Vagina (tissue), 2 donors: ENCODE measurements at regions not wholly inside any gene's neighbourhood (a gene's known extent, or its start where the extent isn't known, plus 50 kb on each side); places are given as distances from the start of the nearest gene placed in this dataset.

Experiments used
- DNase-seq, 2 donors: peaks; one replicate each; pipeline ENCODE4 v3.0.0-alpha.2; 2017; ENCODE audit errors: extremely low spot score in 2 of 2
- H3K27ac ChIP-seq: fragments of 200-600 bp; sonication (generic); one replicate; pipeline ENCODE4 v1.5.1; 2019
- H3K27me3 ChIP-seq: fragments of 200-600 bp; sonication (generic); one replicate; pipeline ENCODE4 v1.5.1; 2019
- H3K36me3 ChIP-seq, 2 donors: fragments of 200-600 bp; sonication (generic); one replicate each; pipeline ENCODE4 v1.5.1; 2017 to 2019
- H3K4me1 ChIP-seq: fragments of 200-600 bp; sonication (generic); one replicate; pipeline ENCODE4 v1.5.1; 2019
- H3K4me3 ChIP-seq, 2 donors: fragments of 200-600 bp; sonication (generic); 1 replicate in 1 of 2; 2 replicates in 1 of 2; pipeline ENCODE4 v1.5.1; 2016 to 2019
- H3K9me3 ChIP-seq: fragments of 200-600 bp; sonication (generic); one replicate; pipeline ENCODE4 v1.5.1; 2019
- CTCF ChIP-seq, 3 experiments: fragments of 450-650 bp in 2 of 3; fragments of 200-600 bp in 1 of 3; sonication (generic) in 1 of 3; IDR thresholded peaks; one replicate each; pipeline ENCODE4 v1.5.1; 2017 to 2019; ENCODE audit warnings: antibody characterized with exemption in 3 of 3, mild to moderate bottlenecking in 2 of 3, moderate library complexity in 2 of 3
- POLR2A ChIP-seq, 2 donors: fragments of 450-650 bp; IDR thresholded peaks; one replicate each; pipeline ENCODE4 v1.6.1; 2017; ENCODE audit warnings: antibody characterized with exemption in 2 of 2, mild to moderate bottlenecking in 2 of 2, moderate library complexity in 2 of 2
- POLR2AphosphoS5 ChIP-seq, 2 donors: sonication (generic); formaldehyde crosslinking; IDR thresholded peaks; one replicate each; pipeline ENCODE4 v1.9.0; 2017; ENCODE audit warnings: antibody characterized with exemption in 2 of 2, mild to moderate bottlenecking in 2 of 2, low read depth in 1 of 2; ENCODE audit not compliant: insufficient read depth in 1 of 2
- intact Hi-C: fragments of 100-400 bp; cut with DNase I; formaldehyde crosslinking; loops from one replicate; pipeline ENCODE4 v1.15.1; 2023

GRCh38 chr14:38507299-38507698 lies 251.4 kb upstream of the CLEC14A start:
- Histone ChIP-seq H3K4me1 (no peaks in the 10 kb centered on the region), H3K27ac (no peak overlapping the region), H3K4me3 (no peak overlapping the region), H3K36me3 (no peaks in the 10 kb centered on the region), H3K27me3 (no peaks in the 10 kb centered on the region), H3K9me3 (no peaks in the 10 kb centered on the region)
- DNase-seq: no peak
- intact Hi-C loops: no loop called here
- TF ChIP-seq POLR2AphosphoS5 (IDR thresholded peaks at IDR 0.05; ENCODE audit: insufficient read depth in 1 of 2, low read depth in 1 of 2) (no peak), CTCF (IDR thresholded peaks at IDR 0.05) (no peak), POLR2A (IDR thresholded peaks at IDR 0.05) (no peak)

GRCh38 chr14:38505973-38506249 lies 250.0 kb upstream of the CLEC14A start:
- no peak for TF ChIP-seq POLR2AphosphoS5 (IDR thresholded peaks at IDR 0.05; ENCODE audit: insufficient read depth in 1 of 2, low read depth in 1 of 2)
- TF ChIP-seq POLR2A (IDR thresholded peaks at IDR 0.05): no peak
- TF ChIP-seq CTCF (IDR thresholded peaks at IDR 0.05): no peak
- Histone ChIP-seq H3K4me1 (no peaks in the 10 kb centered on the region), H3K36me3 (no peaks in the 10 kb centered on the region), H3K9me3 (no peaks in the 10 kb centered on the region), H3K27me3 (no peaks in the 10 kb centered on the region), H3K27ac (no peak overlapping the region), H3K4me3 (no peak overlapping the region)
- intact Hi-C loops: no loop called here
- DNase-seq: no peak

- no peak for TF ChIP-seq POLR2AphosphoS5 (IDR thresholded peaks at IDR 0.05; ENCODE audit: insufficient read depth in 1 of 2, low read depth in 1 of 2)
- TF ChIP-seq POLR2A (IDR thresholded peaks at IDR 0.05): no peak
- TF ChIP-seq CTCF (IDR thresholded peaks at IDR 0.05): no peak
- no peaks in the 10 kb centered on the region for H3K27me3 ChIP-seq
- DNase-seq: no peak
- intact Hi-C loops: no loop called here
- no peaks in the 10 kb centered on the region for H3K9me3 ChIP-seq
- H3K4me3 ChIP-seq: no peak overlapping the region
- H3K4me1 ChIP-seq: no peaks in the 10 kb centered on the region
- H3K27ac ChIP-seq: no peak overlapping the region
- no peaks in the 10 kb centered on the region for H3K36me3 ChIP-seq
Measured at GRCh38 chr14:38505221-38505972, 249.5 kb upstream of the CLEC14A start.

GRCh38 chr14:38504175-38504574 lies 248.3 kb upstream of the CLEC14A start:
- DNase-seq: no peak
- no peaks in the 10 kb centered on the region for H3K4me1 ChIP-seq
- H3K9me3 ChIP-seq: no peaks in the 10 kb centered on the region
- no peak for TF ChIP-seq POLR2A (IDR thresholded peaks at IDR 0.05)
- TF ChIP-seq POLR2AphosphoS5 (IDR thresholded peaks at IDR 0.05; ENCODE audit: insufficient read depth in 1 of 2, low read depth in 1 of 2): no peak
- TF ChIP-seq CTCF (IDR thresholded peaks at IDR 0.05): no peak
- H3K27me3 ChIP-seq: no peaks in the 10 kb centered on the region
- intact Hi-C loops: no loop called here
- H3K27ac ChIP-seq: no peak overlapping the region
- no peak overlapping the region for H3K4me3 ChIP-seq
- H3K36me3 ChIP-seq: no peaks in the 10 kb centered on the region

GRCh38 chr14:38502239-38502638 lies 246.3 kb upstream of the CLEC14A start:
- Histone ChIP-seq H3K27me3 (no peaks in the 10 kb centered on the region), H3K27ac (no peak overlapping the region), H3K36me3 (no peaks in the 10 kb centered on the region), H3K9me3 (no peaks in the 10 kb centered on the region), H3K4me1 (no peaks in the 10 kb centered on the region), H3K4me3 (no peak overlapping the region)
- no peak for DNase-seq
- no peak for TF ChIP-seq POLR2AphosphoS5 (IDR thresholded peaks at IDR 0.05; ENCODE audit: insufficient read depth in 1 of 2, low read depth in 1 of 2)
- TF ChIP-seq CTCF (IDR thresholded peaks at IDR 0.05): no peak
- TF ChIP-seq POLR2A (IDR thresholded peaks at IDR 0.05): no peak
- intact Hi-C loops: no loop called here
